ENCODE measurements at regions not wholly inside any gene's neighbourhood (a gene's known extent, or its start where the extent isn't known, plus 50 kb on each side); places are given as distances from the start of the nearest gene placed in this dataset.

- H3K23ac ChIP-seq (ENCODE audit: insufficient read length, low read depth, low read length) = no peak overlapping the region
- no peak for DNase-seq
- TF ChIP-seq CTCF (conservative IDR thresholded peaks at IDR 0.05) = no peak
- no peak overlapping the region for H2AFZ ChIP-seq (ENCODE audit: low read length)
- WGBS (ENCODE audit: extremely low coverage, insufficient read length, low lambda C conversion rate) = no CpG with 5 or more reads among the region's 1 CpG
- no peaks in the 10 kb centered on the region for H4K20me1 ChIP-seq (ENCODE audit: control insufficient read depth, insufficient read depth, insufficient read length)
- no peak overlapping the region for H3K4ac ChIP-seq (ENCODE audit: low read depth, low read length)
- H2BK15ac ChIP-seq (ENCODE audit: low read depth, low read length) = no peak overlapping the region
- no peaks in the 10 kb centered on the region for H3K27me3 ChIP-seq (ENCODE audit: insufficient read depth, low read length)
- no peak overlapping the region for H3K4me2 ChIP-seq (ENCODE audit: insufficient read depth, insufficient read length, low read length)
- Mint-ChIP-seq H3K27ac (no peak overlapping the region), H3K27me3 (ENCODE audit: low read depth) (no peaks in the 10 kb centered on the region), H3K36me3 (ENCODE audit: insufficient read depth in 1 of 3, low read depth in 3 of 3) (peaks cover 0 to 6% (median 0%) of the 10 kb centered on the region in 3 experiments; a peak in 4 of 7 replicates), H3K4me1 (no peaks in the 10 kb centered on the region), H3K9me3 (peaks cover 0 to 7% of the 10 kb centered on the region in 2 experiments; a peak in 2 of 5 replicates), H3K4me3 (no peak overlapping the region)
- H3K9me3 ChIP-seq (ENCODE audit: control insufficient read depth, low read depth, low read length) = no peaks in the 10 kb centered on the region
- no peak overlapping the region for H2BK12ac ChIP-seq (ENCODE audit: insufficient read length, low read depth, low read length)
- no peak overlapping the region for H3K27ac ChIP-seq (ENCODE audit: insufficient read length, low read depth, low read length)
- H3K23me2 ChIP-seq (ENCODE audit: insufficient read length, low read depth, low read length, poor library complexity, severe bottlenecking) = no peaks in the 10 kb centered on the region
- no peak overlapping the region for H3T11ph ChIP-seq (ENCODE audit: low read length)
- H3K14ac ChIP-seq (ENCODE audit: insufficient read depth, low read length) = no peak overlapping the region
- no peak overlapping the region for H3K18ac ChIP-seq (ENCODE audit: insufficient read length, low read depth, low read length)
- H3K79me2 ChIP-seq (ENCODE audit: insufficient read depth, low read length) = no peaks in the 10 kb centered on the region
- H4K5ac ChIP-seq (ENCODE audit: insufficient read length, low read depth, low read length) = no peak overlapping the region
- H4K91ac ChIP-seq (ENCODE audit: insufficient read length, low read depth, low read length) = no peak overlapping the region
- H2BK120ac ChIP-seq (ENCODE audit: low read depth, low read length, poor library complexity, severe bottlenecking) = no peak overlapping the region
- no peak overlapping the region for H4K8ac ChIP-seq (replicated peaks; ENCODE audit: insufficient read length, low read depth, low read length)
- H2BK5ac ChIP-seq (ENCODE audit: insufficient read length, low read length) = no peak overlapping the region
- no peak overlapping the region for H2AK5ac ChIP-seq (ENCODE audit: insufficient read length, low read length)
- H3K9ac ChIP-seq (ENCODE audit: extremely low read depth, insufficient read length, low read length) = no peak overlapping the region
- H2BK20ac ChIP-seq (ENCODE audit: low read depth, low read length, poor library complexity, severe bottlenecking) = no peak overlapping the region
- H3K4me1 ChIP-seq (ENCODE audit: insufficient read depth, low read length) = no peaks in the 10 kb centered on the region
- no peaks in the 10 kb centered on the region for H3K79me1 ChIP-seq (ENCODE audit: insufficient read depth, low read depth, low read length, poor library complexity, severe bottlenecking)
- H3K56ac ChIP-seq (ENCODE audit: insufficient read length, low read depth, low read length) = no peak overlapping the region
Observed at GRCh38 chr4:165774326-165774725, 98.7 kb upstream of the TLL1 start.

Data from H9 (cell line).